ENCODE measurements at regions not wholly inside any gene's neighbourhood (a gene's known extent, or its start where the extent isn't known, plus 50 kb on each side); places are given as distances from the start of the nearest gene placed in this dataset.

- POLR2A ChIA-PET, result no interaction called here
- Mint-ChIP-seq H3K27me3 (peaks cover 11% of the 10 kb centered on the region), H3K9me3 (peaks cover 1% of the 10 kb centered on the region), H3K27ac (no peak overlapping the region), H3K4me1 (peaks cover 15% of the 10 kb centered on the region), H3K36me3 (peaks cover 14% of the 10 kb centered on the region), H3K4me3 (no peak overlapping the region)
- no peak for ATAC-seq (ENCODE audit: low read depth)
- DNase-seq, result no peak
Measured at GRCh38 chr10:88077977-88078376, 214.6 kb downstream of the PTEN start.

GRCh38 chr10:88080213-88080612, 216.8 kb downstream of the PTEN start:
- H3K27ac Mint-ChIP-seq, result no peak overlapping the region
- H3K27me3 Mint-ChIP-seq, result peaks cover 8% of the 10 kb centered on the region
- H3K9me3 Mint-ChIP-seq, result no peaks in the 10 kb centered on the region
- POLR2A ChIA-PET, result no interaction called here
- peaks cover 17% of the 10 kb centered on the region for H3K4me1 Mint-ChIP-seq
- DNase-seq (no peak), ATAC-seq (ENCODE audit: low read depth) (no peak)
- H3K36me3 Mint-ChIP-seq, result peaks cover 11% of the 10 kb centered on the region
- no peak overlapping the region for H3K4me3 Mint-ChIP-seq

GRCh38 chr10:88081457-88082054, 218.1 kb downstream of the PTEN start:
- Mint-ChIP-seq H3K9me3 (no peaks in the 10 kb centered on the region), H3K4me3 (no peak overlapping the region), H3K36me3 (peaks cover 11% of the 10 kb centered on the region), H3K27ac (no peak overlapping the region), H3K4me1 (peaks cover 11% of the 10 kb centered on the region), H3K27me3 (peaks cover 8% of the 10 kb centered on the region)
- ATAC-seq (ENCODE audit: low read depth), result no peak
- POLR2A ChIA-PET, result interaction anchor here (0.8 kb wide), 1 partner anchor 18 kb away, joined by 3 read pairs; no protein-coding TSS in a partner anchor
- no peak for DNase-seq

GRCh38 chr10:88082391-88082790, 219.0 kb downstream of the PTEN start:
- ATAC-seq (ENCODE audit: low read depth), result no peak
- DNase-seq, result no peak
- POLR2A ChIA-PET, result interaction anchor here (0.8 kb wide), 1 partner anchor 19 kb away, joined by 3 read pairs; no protein-coding TSS in a partner anchor
- peaks cover 12% of the 10 kb centered on the region for H3K36me3 Mint-ChIP-seq
- H3K4me3 Mint-ChIP-seq, result no peak overlapping the region
- H3K27me3 Mint-ChIP-seq, result peaks cover 10% of the 10 kb centered on the region
- peaks cover 10% of the 10 kb centered on the region for H3K4me1 Mint-ChIP-seq
- H3K9me3 Mint-ChIP-seq, result no peaks in the 10 kb centered on the region
- H3K27ac Mint-ChIP-seq, result no peak overlapping the region

- POLR2A ChIA-PET, result no interaction called here
- no peaks in the 10 kb centered on the region for H3K9me3 Mint-ChIP-seq
- peaks cover 12% of the 10 kb centered on the region for H3K27me3 Mint-ChIP-seq
- no peak overlapping the region for H3K4me3 Mint-ChIP-seq
- ATAC-seq (ENCODE audit: low read depth) (no peak), DNase-seq (no peak)
- H3K4me1 Mint-ChIP-seq, result peaks cover 8% of the 10 kb centered on the region
- H3K27ac Mint-ChIP-seq, result no peak overlapping the region
- peaks cover 9% of the 10 kb centered on the region for H3K36me3 Mint-ChIP-seq
Measured at GRCh38 chr10:88082806-88083596, 219.6 kb downstream of the PTEN start.

- ATAC-seq (ENCODE audit: low read depth) (no peak), DNase-seq (no peak)
- H3K4me1 Mint-ChIP-seq, result peaks cover 8% of the 10 kb centered on the region
- H3K9me3 Mint-ChIP-seq, result no peaks in the 10 kb centered on the region
- no peak overlapping the region for H3K27ac Mint-ChIP-seq
- POLR2A ChIA-PET, result no interaction called here
- no peak overlapping the region for H3K4me3 Mint-ChIP-seq
- peaks cover 8% of the 10 kb centered on the region for H3K36me3 Mint-ChIP-seq
- H3K27me3 Mint-ChIP-seq, result peaks cover 14% of the 10 kb centered on the region
Measured at GRCh38 chr10:88083597-88083989, 220.2 kb downstream of the PTEN start.

- Mint-ChIP-seq H3K4me1 (peaks cover 21% of the 10 kb centered on the region), H3K4me3 (no peak overlapping the region), H3K36me3 (peaks cover 13% of the 10 kb centered on the region), H3K9me3 (no peaks in the 10 kb centered on the region), H3K27ac (no peak overlapping the region), H3K27me3 (peaks cover 24% of the 10 kb centered on the region)
- DNase-seq (no peak), ATAC-seq (ENCODE audit: low read depth) (no peak)
- POLR2A ChIA-PET, result interaction anchor here (1.2 kb wide), 1 partner anchor 11 kb away, joined by 4 read pairs; no protein-coding TSS in a partner anchor
Measured at GRCh38 chr10:88086187-88086960, 222.9 kb downstream of the PTEN start.

GRCh38 chr10:88088441-88089340, 225.3 kb downstream of the PTEN start:
- Mint-ChIP-seq H3K4me3 (no peak overlapping the region), H3K4me1 (peaks cover 32% of the 10 kb centered on the region), H3K36me3 (peaks cover 13% of the 10 kb centered on the region), H3K27ac (no peak overlapping the region), H3K9me3 (no peaks in the 10 kb centered on the region), H3K27me3 (peaks cover 25% of the 10 kb centered on the region)
- POLR2A ChIA-PET, result no interaction called here
- DNase-seq, result no peak
- ATAC-seq (ENCODE audit: low read depth), result no peak

- H3K27ac Mint-ChIP-seq, result no peak overlapping the region
- POLR2A ChIA-PET, result no interaction called here
- no peak overlapping the region for H3K4me3 Mint-ChIP-seq
- no peaks in the 10 kb centered on the region for H3K9me3 Mint-ChIP-seq
- peaks cover 13% of the 10 kb centered on the region for H3K36me3 Mint-ChIP-seq
- peaks cover 32% of the 10 kb centered on the region for H3K4me1 Mint-ChIP-seq
- ATAC-seq (ENCODE audit: low read depth) (no peak), DNase-seq (no peak)
- peaks cover 25% of the 10 kb centered on the region for H3K27me3 Mint-ChIP-seq
Measured at GRCh38 chr10:88089498-88089897, 226.1 kb downstream of the PTEN start.

GRCh38 chr10:88090568-88091214, 227.3 kb downstream of the PTEN start:
- Mint-ChIP-seq H3K9me3 (no peaks in the 10 kb centered on the region), H3K27me3 (peaks cover 25% of the 10 kb centered on the region), H3K36me3 (peaks cover 15% of the 10 kb centered on the region), H3K4me1 (peaks cover 30% of the 10 kb centered on the region), H3K4me3 (peak overlapping the region; percentile 43), H3K27ac (peak overlapping the region; percentile 78)
- DNase-seq (no peak), ATAC-seq (ENCODE audit: low read depth) (no peak)
- POLR2A ChIA-PET, result interaction anchor here (1.2 to 1.8 kb wide), 7 partner anchors 15 to 296 kb away, joined by 3 to 18 read pairs (median 6); partner anchors contain the start of genes KLLN and PTEN

GRCh38 chr10:88091490-88092061, 228.2 kb downstream of the PTEN start:
- peak overlapping the region; percentile 78 for H3K27ac Mint-ChIP-seq
- H3K9me3 Mint-ChIP-seq, result no peaks in the 10 kb centered on the region
- H3K4me1 Mint-ChIP-seq, result peaks cover 30% of the 10 kb centered on the region
- ATAC-seq (ENCODE audit: low read depth) (peak; percentile 99), DNase-seq (peak; percentile 53)
- H3K4me3 Mint-ChIP-seq, result peak overlapping the region; percentile 43
- H3K36me3 Mint-ChIP-seq, result peaks cover 15% of the 10 kb centered on the region
- POLR2A ChIA-PET, result interaction anchor here (0.5 to 1.8 kb wide), 9 partner anchors 16 to 295 kb away, joined by 3 to 18 read pairs (median 5); partner anchors contain the start of genes KLLN and PTEN
- peaks cover 25% of the 10 kb centered on the region for H3K27me3 Mint-ChIP-seq

GRCh38 chr10:88092265-88092664, 228.8 kb downstream of the PTEN start:
- no peak overlapping the region for H3K27ac Mint-ChIP-seq
- DNase-seq (no peak), ATAC-seq (ENCODE audit: low read depth) (no peak)
- POLR2A ChIA-PET, result interaction anchor here (0.5 to 1.8 kb wide), 8 partner anchors 16 to 295 kb away, joined by 3 to 18 read pairs (median 6); partner anchors contain the start of genes KLLN and PTEN
- no peak overlapping the region for H3K4me3 Mint-ChIP-seq
- peaks cover 24% of the 10 kb centered on the region for H3K27me3 Mint-ChIP-seq
- H3K4me1 Mint-ChIP-seq, result peaks cover 30% of the 10 kb centered on the region
- H3K36me3 Mint-ChIP-seq, result peaks cover 14% of the 10 kb centered on the region
- no peaks in the 10 kb centered on the region for H3K9me3 Mint-ChIP-seq
